Stimulated activated CD4-positive, alpha-beta T cell treated with anti-CD3 and anti-CD28 coated beads, TNF-alpha, amount 100 ng/mL, for 4 hours (primary cell): ENCODE measurements at regions not wholly inside any gene's neighbourhood (a gene's known extent, or its start where the extent isn't known, plus 50 kb on each side); places are given as distances from the start of the nearest gene placed in this dataset.

Experiments
- DNase-seq, 3 experiments: peaks; one replicate each; pipeline ENCODE4 v3.0.0-alpha.2; 2020; ENCODE audit warnings: low read depth in 3 of 3

DNA sequence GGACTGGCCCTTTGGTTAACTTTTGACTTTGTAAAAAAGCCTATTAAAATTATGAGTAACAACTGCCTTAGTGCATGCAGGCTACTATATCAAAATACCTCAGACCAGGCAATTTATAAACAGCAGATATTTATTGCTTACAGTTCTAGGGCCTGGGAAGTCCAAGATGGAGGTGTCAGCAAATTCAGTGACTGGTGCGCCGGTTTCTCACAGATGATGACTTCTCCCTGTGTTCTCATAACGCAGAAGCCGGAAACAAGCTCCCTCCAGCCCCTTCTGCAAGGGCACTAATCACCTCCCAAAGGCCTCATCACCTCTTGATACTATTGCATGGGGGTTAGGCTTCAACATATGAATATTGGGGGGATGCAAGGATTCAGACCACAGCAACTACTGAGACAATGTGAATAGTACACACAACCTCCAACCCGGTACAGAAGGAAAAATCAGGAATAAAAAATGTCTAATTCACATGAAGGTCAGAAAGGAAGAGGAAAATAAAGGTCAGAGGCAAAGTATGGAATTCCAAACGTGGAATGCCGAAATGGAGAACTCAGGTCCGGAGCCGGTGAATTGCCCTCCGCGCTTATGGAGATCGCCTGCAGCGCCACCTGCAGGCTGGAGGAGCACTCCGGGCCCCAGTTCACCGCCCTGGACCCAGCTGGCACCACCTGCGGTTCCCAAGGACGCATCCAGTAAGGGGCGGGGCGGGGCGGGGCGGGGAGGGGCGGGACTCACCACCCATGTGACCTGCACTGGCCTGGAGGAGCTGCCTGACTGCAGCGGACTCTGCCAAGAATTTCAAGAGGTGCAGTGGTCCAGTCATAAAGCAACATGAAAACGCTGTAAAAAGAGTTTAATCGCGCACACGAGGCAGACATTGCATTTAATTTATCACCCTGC, 203.4 kb downstream of the KIF26A start:
- DNase-seq, result no peak

DNA sequence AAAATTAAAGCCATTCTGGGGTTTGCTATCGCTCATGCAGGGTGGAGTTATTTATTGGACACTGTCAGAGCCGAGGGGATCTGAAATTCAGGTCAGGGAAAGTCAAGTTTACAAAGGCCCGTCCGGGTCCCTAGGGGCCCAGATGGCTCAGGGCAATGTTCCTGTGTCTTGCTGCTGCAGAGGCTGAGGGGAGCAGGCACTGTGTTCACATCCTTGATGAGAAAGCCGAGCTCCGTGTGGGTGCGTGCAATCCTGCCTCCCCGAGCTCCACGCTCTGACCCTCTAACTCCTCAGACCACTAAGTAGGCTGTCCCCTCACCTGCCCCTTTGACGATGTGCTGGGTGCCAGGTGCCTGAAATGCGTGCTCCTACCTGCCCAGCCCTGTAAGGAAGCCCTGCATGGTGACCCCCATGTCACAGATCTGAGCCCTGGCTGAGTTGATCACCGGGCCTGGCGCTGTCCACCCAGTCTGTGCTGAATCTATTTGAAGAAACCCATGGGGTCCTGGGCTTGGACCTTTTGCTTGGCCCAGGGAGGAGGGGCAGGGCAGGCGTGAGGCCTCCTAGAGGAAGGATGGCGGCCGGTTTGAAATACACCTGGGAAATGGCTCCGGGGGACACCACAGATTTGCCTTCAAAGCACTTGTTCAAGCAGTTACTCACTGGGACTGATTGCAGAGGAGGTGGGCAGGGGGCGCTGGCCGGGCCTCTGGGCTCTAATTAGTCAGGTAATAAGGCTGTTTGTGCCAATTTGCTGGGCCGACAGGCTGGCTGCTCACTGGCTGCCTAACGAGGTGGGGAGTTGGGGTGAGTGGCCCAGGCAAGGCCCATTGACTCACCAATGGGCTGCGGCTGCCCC, 204.3 kb downstream of the KIF26A start:
- no peak for DNase-seq

DNA sequence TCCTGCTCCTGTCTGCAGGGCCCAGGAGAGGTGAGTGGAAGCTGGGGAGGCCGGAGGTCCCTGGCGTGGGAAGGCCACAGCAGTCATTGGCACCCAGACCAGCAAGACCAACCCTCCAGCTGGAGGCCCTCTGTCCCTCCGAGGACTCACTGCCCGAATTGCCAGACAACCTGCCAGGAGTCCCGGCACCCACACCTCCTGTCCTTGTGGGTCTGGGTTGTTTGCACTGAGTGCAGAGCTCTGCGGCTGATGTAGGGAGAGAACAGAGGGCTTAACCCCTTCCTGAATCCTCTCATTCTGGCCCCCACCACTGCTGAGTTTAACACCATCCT, 204.9 kb downstream of the KIF26A start:
- no peak for DNase-seq

DNA sequence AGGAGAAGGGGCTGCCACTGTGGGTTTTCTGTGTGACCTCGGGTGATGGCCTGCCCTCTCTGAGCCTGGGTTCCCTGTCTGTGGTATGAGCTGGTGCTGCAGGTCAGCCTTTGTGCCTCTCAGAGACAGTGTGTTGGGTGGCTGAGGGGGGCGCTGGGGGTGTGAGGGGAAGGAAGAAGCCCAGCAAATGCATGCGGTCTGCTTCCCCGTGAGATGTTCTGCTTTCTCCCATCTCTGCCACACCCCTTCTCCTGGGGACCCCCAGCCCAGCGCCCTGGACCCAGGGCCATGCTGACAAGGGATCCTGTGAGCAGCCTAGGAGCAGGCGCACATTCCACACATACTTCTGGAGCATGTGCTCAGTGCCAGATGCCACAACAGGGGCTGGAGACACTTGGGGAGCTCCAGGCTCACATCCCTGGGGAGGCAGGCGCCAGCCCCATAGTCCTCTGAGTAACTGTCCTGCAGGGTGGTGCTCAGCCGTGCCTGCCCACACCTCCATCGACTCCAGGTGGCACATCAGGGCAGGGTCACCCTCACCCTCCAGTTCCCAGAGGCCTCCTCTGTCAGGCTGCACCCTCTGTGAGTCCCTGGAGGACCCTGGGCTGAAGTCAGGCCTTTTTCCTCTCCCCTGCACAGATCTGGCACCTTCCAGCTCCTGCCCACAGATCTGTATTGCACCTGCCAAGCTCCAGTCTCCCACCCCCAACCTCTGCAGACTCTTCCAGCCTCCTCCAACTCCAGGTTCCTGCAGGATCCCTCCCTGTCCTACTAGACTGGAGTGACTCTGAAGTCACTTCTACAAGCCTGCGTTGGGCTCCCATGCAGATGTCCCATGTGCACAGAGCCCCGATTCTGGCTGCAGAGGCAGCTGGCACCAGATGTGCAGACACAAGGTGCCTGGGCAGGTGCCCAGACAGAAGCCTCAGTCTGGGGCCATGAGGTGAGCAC, 205.6 kb downstream of the KIF26A start:
- no peak for DNase-seq

DNA sequence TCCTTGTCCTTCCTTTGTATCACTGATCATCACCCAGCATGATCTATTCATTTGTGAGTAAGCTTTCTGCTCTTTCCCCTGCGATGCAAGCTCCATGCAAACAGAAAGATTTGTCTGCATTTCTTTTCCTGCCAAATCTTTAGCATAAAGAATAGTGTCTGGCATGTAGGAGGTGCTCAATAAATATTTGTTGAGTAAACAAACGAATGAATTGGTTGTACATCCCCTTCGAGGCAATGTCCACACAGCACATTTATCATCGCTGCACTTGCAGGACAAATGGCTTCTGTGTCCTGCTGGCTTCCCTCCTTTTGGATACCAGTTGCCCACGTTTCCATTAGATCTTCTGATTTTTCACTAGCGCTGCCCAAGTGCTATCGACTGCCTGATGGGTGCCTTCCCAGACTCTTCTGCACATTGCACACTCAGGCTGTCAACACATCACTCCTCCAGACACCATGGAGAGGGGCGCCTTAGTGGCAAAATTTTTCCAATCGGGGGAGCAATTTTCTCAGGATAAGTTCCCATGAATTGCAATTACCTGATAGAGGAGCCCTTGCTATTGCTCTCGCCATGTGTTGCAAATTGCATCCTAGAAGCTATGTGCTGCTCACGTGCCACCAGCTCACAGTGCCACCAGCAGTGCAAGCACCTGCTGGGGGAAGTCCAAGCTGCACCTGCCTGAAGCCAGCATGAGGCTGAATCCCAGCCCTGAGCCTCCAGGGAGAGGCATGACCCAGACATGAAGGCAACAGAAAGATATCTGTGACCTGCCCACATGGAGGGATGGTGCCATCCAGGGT, 206.6 kb downstream of the KIF26A start:
- DNase-seq, result no peak

DNA sequence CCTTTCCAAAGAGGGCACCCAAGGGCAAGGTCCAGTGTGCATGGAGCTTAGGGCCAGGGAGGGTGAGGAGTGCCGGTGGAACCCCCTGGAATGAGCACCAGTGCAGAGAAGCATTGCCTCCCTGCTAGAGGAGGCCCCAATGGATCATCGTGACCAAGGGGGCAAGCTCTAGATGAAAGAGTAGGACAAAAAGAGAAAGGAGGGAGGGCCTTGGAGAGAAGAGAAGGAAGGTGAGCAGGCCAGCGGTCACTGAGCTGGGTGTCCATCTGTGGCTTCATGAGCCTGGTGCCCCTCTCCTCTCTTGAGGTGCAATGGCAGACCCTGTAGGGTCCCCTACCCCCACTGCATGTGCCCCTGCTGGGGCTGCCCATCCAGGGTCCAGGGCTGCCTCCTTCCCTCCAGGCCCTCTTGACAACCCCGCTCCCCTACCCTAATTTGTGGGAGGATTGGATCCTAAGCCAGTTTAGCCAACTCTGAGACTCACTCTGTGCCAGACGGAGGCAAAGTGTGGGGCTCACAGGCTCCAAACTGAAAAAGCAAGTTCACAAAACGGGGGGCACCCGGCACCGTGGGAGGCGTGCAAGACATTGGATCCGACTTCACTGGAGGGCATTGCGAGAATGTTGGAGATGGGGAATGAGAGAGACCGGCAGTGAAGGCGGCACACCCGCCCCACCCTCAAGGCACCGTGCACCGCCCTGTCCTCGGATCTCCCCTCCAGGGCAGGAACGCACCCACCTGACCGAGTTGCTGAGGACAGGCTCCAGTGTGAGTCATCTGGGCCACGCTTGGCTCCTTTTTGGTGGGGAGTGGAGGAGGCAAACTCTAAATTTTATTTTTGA, 207.5 kb downstream of the KIF26A start:
- no peak for DNase-seq

DNA sequence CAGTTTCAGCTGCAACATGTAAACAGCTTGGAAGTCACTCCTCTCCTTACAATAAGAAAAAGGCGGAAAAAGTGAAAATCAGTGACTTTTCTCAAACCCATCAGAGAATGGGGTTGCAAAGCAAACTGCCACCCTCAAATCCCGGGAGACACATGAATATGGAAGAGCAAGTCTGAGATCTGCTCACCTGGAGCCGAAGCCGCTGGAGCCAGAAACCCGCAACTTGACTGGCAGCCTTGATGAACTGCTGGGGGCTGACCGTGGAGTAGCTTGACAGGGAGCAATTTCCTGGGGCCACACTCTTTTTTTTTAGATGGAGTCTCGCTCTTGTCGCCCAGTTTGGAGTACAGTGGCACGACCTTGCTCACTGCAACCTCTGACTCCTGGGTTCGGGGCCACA, 208.2 kb downstream of the KIF26A start:
- no peak for DNase-seq

DNA sequence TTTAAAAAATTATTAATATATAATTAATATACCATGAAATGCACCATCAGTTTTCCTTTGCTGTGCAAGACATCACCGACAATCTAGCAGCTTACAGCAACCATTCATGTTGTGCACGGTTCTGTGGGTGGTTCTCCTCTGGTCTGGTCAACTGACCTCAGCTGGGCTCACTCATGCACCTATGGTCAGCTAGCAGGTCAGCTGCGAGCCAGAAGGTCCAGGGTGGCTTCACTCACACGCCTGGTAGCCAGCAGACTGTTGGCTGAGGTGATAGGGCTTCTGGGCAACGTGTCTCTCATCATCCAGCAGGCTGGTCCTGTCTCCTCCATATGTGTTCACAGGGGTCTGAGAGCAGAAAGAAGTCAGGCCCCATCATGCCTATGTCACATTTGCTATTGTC, 210.4 kb downstream of the KIF26A start:
- DNase-seq, result no peak

DNA sequence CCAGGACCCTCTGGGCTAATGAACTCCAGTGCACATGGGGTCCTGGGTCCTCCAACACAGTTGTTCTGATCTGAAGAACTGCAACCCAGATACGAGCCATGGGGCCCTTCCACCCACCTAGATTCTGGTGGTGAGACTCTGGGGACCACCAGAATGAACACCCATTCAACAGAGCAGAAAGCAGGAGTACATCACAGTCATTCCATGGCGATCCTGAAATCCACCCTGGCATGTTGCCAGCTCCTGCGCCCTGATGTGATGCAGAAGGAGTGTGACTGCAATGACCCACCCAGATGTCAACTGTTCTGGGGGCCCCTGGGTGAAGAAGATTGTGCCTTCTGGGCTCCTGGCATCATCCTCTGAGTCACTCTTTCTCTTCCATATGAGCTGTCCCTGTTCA, 211.6 kb downstream of the KIF26A start:
- no peak for DNase-seq

DNA sequence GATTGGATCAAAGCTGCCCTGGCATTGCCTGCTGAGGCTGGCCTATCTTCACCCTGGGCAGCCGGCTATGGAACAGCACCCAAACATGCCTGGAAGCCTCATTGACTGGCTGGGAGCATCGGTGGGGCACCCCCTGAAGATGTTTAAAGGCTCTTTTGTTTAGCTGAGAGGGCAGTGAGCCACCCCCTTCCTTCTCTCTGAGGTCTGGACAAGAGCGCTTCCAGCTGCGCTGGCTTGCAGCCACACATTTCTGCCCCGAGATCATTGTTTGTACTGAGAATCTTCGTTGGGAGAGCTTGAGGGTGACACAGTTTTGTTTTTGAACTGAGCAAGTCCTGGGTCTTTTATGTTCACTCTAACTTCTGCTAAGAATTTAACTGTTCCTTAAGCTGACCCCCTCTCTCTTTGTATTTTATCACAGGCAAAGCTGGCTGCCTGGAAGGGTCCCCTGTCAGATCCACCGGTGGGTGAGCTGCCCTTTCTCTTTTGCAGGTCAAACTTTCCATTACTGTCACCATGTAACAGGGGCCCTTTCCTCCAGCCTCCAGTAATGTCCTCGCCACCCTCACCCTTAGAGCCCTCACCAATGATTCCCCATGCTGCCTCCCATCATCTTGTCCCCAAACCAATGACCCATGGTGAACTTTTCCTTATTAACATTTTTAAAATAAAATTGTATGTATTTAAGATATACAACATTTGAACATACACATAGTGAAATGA, 212.2 kb downstream of the KIF26A start:
- no peak for DNase-seq

DNA sequence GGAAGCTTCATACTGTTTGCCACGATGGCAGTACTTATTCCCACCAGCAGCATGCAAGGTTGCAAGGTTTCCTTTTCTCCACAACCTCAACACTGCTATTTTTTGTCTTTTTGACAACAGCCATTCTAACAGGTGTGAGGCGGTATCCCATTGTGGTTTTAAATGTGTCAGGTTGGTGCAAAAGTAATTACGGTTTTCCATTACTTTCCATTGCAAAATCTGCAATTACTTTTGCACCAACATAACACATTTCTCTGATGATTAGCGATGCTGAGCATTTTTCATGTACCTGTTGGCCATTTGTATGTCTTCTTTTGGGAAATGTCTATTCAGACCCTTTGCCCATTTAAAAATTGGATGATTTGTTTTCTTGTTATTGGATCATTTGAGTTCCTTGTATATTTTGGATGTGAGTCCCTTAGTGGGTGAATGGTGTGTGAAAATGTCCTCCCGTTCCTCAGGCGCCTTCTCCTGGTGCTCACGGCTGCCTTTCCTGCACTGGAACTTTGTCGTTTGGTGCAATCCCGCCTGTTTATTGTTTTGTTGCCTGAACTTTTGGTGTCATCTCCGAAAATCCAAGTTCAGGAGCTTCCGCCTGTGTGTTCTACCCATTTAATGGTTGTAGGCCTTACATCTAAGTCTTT, 213.6 kb downstream of the KIF26A start:
- no peak for DNase-seq

DNA sequence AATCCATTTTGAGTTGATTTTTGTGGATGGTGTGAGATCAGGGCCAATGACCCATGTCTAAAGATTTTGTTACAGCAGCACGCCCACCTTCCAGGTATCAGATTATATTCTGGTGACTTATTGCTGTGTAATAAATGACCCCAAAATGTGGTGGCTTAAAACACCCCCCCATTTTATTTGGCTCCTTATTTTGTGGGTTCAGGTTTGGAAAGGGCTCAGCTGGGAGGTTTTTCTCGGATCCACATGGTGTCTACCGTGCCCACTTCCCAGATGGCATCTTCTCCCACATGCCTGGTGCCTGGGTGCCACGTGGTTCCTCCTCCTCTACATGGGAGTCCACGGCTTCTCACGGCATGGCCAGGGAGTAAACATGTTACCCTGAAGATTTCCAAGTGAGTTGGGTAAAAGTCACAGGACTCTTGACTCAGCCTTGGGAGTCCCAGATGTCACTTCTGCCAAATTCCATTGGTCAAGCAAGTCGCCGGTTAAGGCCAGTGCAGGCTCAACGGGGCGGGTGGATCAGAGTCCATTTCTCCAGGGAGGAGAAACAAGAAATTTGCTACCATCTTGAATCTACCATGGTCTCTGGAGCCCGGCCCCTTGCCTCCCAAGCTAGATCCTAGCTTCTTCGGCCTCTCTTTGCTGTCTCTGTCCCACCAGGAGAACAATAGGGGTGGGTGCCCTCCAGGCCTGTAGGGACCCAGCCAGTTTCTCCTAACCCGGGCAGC, 214.3 kb downstream of the KIF26A start:
- DNase-seq, result no peak

DNA sequence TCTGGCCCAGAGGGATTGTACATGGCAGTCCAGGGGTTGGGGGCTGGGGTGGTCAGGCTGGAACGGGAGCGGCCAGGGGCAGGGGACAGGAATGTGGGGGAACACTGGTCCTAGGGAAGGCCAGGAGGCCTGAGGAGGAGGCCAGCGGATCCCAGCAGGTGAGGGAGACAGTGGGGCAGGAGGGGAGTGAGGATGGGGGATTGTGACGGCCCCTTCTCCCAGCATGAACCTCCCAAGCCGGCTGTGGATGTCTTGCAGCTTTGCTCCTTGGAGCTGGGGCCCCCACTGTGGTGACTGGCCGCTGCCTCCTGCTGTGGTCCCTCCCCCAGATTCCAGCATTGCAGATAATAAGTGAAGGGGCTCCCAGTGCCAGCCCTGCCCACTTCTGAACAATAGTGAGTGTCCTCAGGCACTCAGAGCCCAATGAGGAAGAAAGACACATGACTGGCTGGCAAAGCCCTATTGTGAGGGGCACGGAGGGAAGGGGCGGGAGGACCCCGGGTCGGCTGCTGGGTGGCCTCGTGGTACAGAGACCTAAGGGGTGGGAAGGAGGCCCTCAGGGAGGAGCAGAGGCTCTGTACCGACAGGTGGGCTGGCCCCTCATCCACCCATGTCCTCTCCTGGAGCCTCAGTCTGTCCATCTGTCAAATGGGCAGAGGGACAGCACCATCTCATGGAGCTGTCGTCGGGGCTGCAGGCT, 215.0 kb downstream of the KIF26A start:
- no peak for DNase-seq

DNA sequence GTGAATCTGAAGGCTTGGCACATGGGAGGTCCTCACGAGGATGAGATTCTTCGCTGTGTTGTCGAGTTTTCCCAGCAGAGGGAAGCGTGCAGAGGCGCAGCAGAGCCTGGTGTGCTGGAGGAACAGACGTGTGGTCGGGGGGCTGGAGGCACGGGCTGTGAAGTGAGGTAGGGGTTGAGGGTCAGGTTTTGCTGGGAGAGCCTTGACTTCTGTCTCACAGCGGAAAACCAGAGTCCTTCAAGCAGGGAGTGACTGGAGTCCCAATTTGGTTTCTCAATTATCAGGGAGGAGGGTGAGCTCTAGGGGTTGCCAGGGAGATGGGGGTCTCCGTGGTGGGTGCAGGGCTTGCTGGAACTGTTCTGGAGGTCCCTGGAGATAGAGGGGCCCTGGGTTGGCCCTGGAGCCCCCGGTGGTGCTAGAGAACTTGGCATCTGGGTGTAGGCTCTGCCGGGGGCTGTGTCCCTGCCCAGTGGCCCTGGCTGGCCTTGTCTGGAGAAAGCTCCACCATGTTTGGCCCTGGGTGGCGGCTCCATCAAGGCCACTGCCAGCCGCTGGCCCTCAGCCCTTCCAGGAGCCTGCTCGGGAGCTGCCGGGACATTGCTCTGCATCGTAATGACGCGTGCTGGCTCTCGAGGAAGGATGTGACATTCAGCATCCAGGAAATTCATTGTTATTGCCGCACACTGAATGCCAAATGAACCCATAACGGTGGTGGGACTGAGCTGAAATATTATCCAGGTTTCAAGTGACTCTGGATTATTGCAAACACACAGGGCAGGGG, 215.7 kb downstream of the KIF26A start:
- DNase-seq, result no peak

DNA sequence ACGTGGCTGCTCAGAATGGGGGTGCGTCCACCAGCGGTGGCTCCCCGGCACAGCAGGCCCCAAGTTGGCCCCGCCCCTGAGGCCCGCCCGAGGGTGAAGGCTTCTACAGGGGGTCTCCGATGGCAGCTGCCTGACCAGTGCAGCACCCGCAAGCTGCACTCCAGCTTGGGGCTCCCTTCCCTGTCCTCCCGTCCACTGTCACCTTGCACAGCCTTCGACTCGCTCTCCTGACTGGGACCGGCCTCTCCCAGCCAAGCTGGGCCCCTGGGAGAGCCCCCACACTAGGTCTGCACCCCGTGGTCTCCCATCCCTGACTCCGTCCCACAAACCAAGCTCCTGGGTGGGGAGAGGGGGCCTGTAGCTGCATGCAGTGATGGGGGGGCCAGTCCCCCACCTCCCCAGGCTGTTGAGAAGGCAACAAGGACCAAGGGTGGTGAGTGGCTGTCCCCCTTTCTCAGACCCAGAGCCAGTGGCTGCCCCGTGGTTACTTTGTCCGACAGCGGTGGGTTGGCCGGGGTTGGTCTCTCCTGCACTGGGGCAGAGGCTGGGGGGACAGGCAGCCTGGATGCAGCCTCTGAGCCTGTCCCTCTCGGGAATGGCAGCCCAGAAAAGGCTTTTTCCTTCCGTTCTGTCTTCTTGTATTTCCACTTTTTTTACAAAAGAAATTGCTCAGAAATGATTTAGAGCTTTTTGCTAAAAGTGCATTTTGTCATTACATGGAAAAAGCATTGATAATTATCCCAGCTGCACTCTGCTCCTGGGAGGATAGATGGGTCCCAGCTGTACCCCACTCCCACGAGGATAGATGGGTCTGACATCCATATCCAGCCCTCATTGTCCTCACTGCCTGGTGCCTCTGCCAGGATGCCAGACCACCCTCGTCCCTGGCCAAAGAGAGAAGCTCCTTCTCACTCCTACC, 217.0 kb downstream of the KIF26A start:
- DNase-seq, result no peak
